DOHH2 (cell line): ENCODE measurements at regions not wholly inside any gene's neighbourhood (a gene's known extent, or its start where the extent isn't known, plus 50 kb on each side); places are given as distances from the start of the nearest gene placed in this dataset.

ENCODE experiments used
- H3F3A ChIP-seq: fragments of 200-600 bp; sonication (generic), shearing (Covaris generic); 2 replicates; pipeline ENCODE4 v1.6.0; 2016; ENCODE audit warnings: antibody characterized with exemption, mild to moderate bottlenecking; ENCODE audit not compliant: control insufficient read depth, insufficient read depth
- H3K27ac ChIP-seq: fragments of 200-600 bp; sonication (generic); 2 replicates; pipeline ENCODE4 v1.5.1; 2014; ENCODE audit warnings: low read depth, mild to moderate bottlenecking, low read length, moderate library complexity
- H3K27me3 ChIP-seq: fragments of 200-600 bp; sonication (generic); 2 replicates; pipeline ENCODE4 v1.6.1; 2014; ENCODE audit warnings: mild to moderate bottlenecking, low read length, mixed read lengths; ENCODE audit not compliant: control insufficient read depth
- H3K36me3 ChIP-seq: fragments of 200-600 bp; sonication (generic); 2 replicates; pipeline ENCODE4 v1.6.1; 2014; ENCODE audit warnings: mild to moderate bottlenecking, low read length, moderate library complexity, mixed read lengths; ENCODE audit not compliant: control insufficient read depth
- H3K4me1 ChIP-seq: fragments of 200-600 bp; sonication (generic); 2 replicates; pipeline ENCODE4 v1.6.1; 2014; ENCODE audit warnings: mild to moderate bottlenecking, low read length, mixed read lengths; ENCODE audit not compliant: control insufficient read depth
- H3K4me2 ChIP-seq: fragments of 200-600 bp; sonication (generic); 2 replicates; pipeline ENCODE4 v1.6.0; 2014; ENCODE audit warnings: mild to moderate bottlenecking, low read length, moderate library complexity
- H3K4me3 ChIP-seq: fragments of 200-600 bp; sonication (generic); 2 replicates; pipeline ENCODE4 v1.5.1; 2014; ENCODE audit warnings: mild to moderate bottlenecking, low read length, mixed read lengths
- H3K79me2 ChIP-seq: fragments of 200-600 bp; sonication (generic); 2 replicates; pipeline ENCODE4 v1.6.1; 2014; ENCODE audit warnings: mild to moderate bottlenecking, low read length, mixed read lengths; ENCODE audit not compliant: control insufficient read depth
- H3K9me2 ChIP-seq: fragments of 200-600 bp; sonication (generic); replicated peaks from 2 replicates; pipeline ENCODE4 v1.6.1; 2014; ENCODE audit warnings: mild to moderate bottlenecking, low read length, mixed read lengths; ENCODE audit not compliant: control insufficient read depth
- H3K9me3 ChIP-seq: fragments of 200-600 bp; sonication (generic); 2 replicates; pipeline ENCODE4 v1.6.1; 2014; ENCODE audit warnings: antibody characterized with exemption, low read length, mixed read lengths; ENCODE audit not compliant: control insufficient read depth, insufficient read depth
- H4K20me1 ChIP-seq: fragments of 200-600 bp; sonication (generic); 2 replicates; pipeline ENCODE4 v1.6.0; 2014; ENCODE audit warnings: low read depth, mild to moderate bottlenecking, antibody characterized with exemption, low read length, moderate library complexity; ENCODE audit not compliant: control insufficient read depth, insufficient read depth
- EZH2phosphoT487 ChIP-seq: fragments of 200-600 bp; sonication (generic); IDR thresholded peaks from 2 replicates; pipeline ENCODE4 v1.6.1; 2017; ENCODE audit warnings: borderline replicate concordance, mild to moderate bottlenecking, antibody characterized with exemption, low read length, moderate library complexity, mixed read lengths
- TF ChIP-seq, protein P1 (sequence below): fragments of 200-600 bp; sonication (generic); IDR thresholded peaks from one replicate; pipeline ENCODE4 v1.5.1; 2014; ENCODE audit warnings: antibody characterized with exemption, mild to moderate bottlenecking, low read depth, low read length; ENCODE audit not compliant: poor library complexity, severe bottlenecking

- Histone ChIP-seq H3K79me2 (no peaks in the 10 kb centered on the region), H3K27me3 (peaks cover 3% of the 10 kb centered on the region; the same call in 1 of the 2 replicates), H3K36me3 (no peaks in the 10 kb centered on the region), H4K20me1 (no peaks in the 10 kb centered on the region), H3K4me2 (no peak overlapping the region), H3F3A (no peaks in the 10 kb centered on the region), H3K27ac (no peak overlapping the region), H3K9me2 (no peaks in the 10 kb centered on the region), H3K9me3 (no peaks in the 10 kb centered on the region), H3K4me3 (no peak overlapping the region), H3K4me1 (peaks cover under 1% of the 10 kb centered on the region; the same call in 1 of the 2 replicates)
- no peak for TF ChIP-seq EZH2phosphoT487
- TF ChIP-seq, protein P1, sequence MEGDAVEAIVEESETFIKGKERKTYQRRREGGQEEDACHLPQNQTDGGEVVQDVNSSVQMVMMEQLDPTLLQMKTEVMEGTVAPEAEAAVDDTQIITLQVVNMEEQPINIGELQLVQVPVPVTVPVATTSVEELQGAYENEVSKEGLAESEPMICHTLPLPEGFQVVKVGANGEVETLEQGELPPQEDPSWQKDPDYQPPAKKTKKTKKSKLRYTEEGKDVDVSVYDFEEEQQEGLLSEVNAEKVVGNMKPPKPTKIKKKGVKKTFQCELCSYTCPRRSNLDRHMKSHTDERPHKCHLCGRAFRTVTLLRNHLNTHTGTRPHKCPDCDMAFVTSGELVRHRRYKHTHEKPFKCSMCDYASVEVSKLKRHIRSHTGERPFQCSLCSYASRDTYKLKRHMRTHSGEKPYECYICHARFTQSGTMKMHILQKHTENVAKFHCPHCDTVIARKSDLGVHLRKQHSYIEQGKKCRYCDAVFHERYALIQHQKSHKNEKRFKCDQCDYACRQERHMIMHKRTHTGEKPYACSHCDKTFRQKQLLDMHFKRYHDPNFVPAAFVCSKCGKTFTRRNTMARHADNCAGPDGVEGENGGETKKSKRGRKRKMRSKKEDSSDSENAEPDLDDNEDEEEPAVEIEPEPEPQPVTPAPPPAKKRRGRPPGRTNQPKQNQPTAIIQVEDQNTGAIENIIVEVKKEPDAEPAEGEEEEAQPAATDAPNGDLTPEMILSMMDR: no peak
Measured at GRCh38 chr11:110962921-110963320, 250.7 kb upstream of the ARHGAP20 start.

GRCh38 chr11:110960167-110960566 is 247.9 kb upstream of the ARHGAP20 start:
- H3K4me2 ChIP-seq: no peak overlapping the region
- TF ChIP-seq, protein P1: no peak
- peaks cover 3% of the 10 kb centered on the region; the same call in 1 of the 2 replicates for H3K27me3 ChIP-seq
- no peak overlapping the region for H3K27ac ChIP-seq
- H3K9me3 ChIP-seq: no peaks in the 10 kb centered on the region
- H3K79me2 ChIP-seq: no peaks in the 10 kb centered on the region
- H3K4me3 ChIP-seq: no peak overlapping the region
- no peaks in the 10 kb centered on the region for H4K20me1 ChIP-seq
- no peaks in the 10 kb centered on the region for H3K4me1 ChIP-seq
- no peaks in the 10 kb centered on the region for H3K9me2 ChIP-seq
- H3F3A ChIP-seq: no peaks in the 10 kb centered on the region
- H3K36me3 ChIP-seq: no peaks in the 10 kb centered on the region

DNA sequence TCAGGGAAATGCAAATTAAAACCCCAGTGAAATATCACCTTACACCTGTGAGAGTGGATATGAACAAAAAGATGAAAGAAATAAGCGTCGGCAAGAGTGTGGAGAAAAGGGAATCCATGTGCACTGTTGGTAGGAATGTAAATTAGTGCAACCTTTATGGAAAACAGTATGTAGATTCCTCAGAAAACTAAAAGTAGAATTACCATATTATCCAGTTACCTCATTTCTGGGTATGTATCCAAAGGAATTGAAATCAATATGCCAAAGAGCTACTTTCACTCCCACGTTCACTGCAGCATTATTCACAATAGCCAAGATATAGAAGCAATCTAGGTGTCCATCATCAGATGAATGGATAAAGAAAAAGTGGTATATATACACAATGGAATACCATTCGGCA is 246.0 kb upstream of the ARHGAP20 start:
- Histone ChIP-seq H4K20me1 (no peaks in the 10 kb centered on the region), H3K4me3 (no peak overlapping the region), H3K27ac (no peak overlapping the region), H3K4me1 (no peaks in the 10 kb centered on the region), H3F3A (no peaks in the 10 kb centered on the region), H3K27me3 (no peaks in the 10 kb centered on the region), H3K36me3 (no peaks in the 10 kb centered on the region), H3K9me3 (no peaks in the 10 kb centered on the region), H3K79me2 (no peaks in the 10 kb centered on the region), H3K4me2 (no peak overlapping the region), H3K9me2 (no peaks in the 10 kb centered on the region)
- no peak for TF ChIP-seq EZH2phosphoT487
- TF ChIP-seq, protein P1: no peak

GRCh38 chr11:110955776-110956175 is 243.5 kb upstream of the ARHGAP20 start:
- Histone ChIP-seq H3K27ac (no peak overlapping the region), H3K4me3 (no peak overlapping the region), H3F3A (no peaks in the 10 kb centered on the region), H3K9me2 (no peaks in the 10 kb centered on the region), H3K4me1 (no peaks in the 10 kb centered on the region), H4K20me1 (no peaks in the 10 kb centered on the region), H3K27me3 (no peaks in the 10 kb centered on the region), H3K9me3 (no peaks in the 10 kb centered on the region), H3K36me3 (no peaks in the 10 kb centered on the region), H3K4me2 (no peak overlapping the region), H3K79me2 (no peaks in the 10 kb centered on the region)
- no peak for TF ChIP-seq EZH2phosphoT487
